GM20000 (cell line): ENCODE measurements at regions not wholly inside any gene's neighbourhood (a gene's known extent, or its start where the extent isn't known, plus 50 kb on each side); places are given as distances from the start of the nearest gene placed in this dataset.

Experiments
- DNase-seq: peaks from one replicate; pipeline ENCODE4 v3.0.0; 2012; ENCODE audit warnings: low spot score
- TF ChIP-seq, protein P1 (sequence below): IDR thresholded peaks from 2 replicates; pipeline ENCODE4 v1.5.1; 2012; ENCODE audit warnings: mild to moderate bottlenecking, control low read depth; ENCODE audit errors: extremely low read depth, missing control alignments

GRCh38 chr17:79171188-79171587 is 96.6 kb downstream of the ENGASE start:
- DNase-seq, result no peak
- TF ChIP-seq, protein P1, sequence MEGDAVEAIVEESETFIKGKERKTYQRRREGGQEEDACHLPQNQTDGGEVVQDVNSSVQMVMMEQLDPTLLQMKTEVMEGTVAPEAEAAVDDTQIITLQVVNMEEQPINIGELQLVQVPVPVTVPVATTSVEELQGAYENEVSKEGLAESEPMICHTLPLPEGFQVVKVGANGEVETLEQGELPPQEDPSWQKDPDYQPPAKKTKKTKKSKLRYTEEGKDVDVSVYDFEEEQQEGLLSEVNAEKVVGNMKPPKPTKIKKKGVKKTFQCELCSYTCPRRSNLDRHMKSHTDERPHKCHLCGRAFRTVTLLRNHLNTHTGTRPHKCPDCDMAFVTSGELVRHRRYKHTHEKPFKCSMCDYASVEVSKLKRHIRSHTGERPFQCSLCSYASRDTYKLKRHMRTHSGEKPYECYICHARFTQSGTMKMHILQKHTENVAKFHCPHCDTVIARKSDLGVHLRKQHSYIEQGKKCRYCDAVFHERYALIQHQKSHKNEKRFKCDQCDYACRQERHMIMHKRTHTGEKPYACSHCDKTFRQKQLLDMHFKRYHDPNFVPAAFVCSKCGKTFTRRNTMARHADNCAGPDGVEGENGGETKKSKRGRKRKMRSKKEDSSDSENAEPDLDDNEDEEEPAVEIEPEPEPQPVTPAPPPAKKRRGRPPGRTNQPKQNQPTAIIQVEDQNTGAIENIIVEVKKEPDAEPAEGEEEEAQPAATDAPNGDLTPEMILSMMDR, result no peak

GRCh38 chr17:79169861-79170260 is 95.2 kb downstream of the ENGASE start:
- no peak for DNase-seq
- TF ChIP-seq, protein P1, result no peak

DNA sequence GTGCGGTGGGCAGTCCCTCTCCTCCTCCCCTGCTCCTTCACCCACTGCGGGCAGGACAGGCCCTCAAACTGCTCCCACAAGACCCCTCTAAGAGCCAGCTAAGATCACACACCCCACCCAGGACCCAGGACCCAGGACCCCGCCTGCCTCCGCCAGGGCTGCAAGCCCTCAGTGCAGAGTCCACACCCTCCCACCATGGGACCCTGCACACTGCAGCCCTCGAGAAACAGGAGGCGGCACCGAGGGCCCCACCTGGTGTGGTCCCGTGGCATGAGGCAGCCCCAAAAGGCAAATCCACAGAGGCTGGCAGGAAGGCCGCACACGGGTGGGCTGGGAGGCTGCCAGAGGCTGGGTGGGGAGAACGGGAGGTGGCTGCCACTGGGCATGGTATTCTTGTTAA is 94.7 kb downstream of the ENGASE start:
- TF ChIP-seq, protein P1, result no peak
- no peak for DNase-seq

DNA sequence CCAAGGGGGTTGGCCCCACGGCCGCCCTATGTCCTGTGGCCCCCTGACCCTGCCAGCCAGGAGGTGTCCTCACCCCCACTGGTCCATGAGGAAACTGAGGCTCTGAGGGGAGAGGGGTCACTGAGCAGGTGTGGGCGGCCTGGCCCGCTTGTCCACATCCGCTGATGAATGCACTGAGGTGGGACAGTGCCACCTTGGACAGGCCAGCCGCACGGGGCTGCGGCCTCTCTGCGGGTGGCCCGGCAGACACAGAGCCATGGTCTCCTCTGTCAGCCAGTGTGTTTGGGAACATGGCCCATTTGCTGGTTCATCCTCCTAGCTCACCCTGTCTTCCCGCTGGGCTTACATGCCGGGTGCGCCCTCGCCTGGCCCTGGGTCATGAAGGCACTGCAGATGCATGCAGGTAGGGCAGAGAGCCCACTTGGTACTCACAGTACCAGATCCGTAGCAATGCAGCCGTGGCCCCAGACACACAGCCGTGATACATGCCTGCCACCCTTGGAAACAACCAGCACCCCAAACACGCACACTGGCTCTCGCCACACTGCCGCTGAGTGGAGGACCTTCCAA is 93.9 kb downstream of the ENGASE start:
- no peak for DNase-seq
- TF ChIP-seq, protein P1, result no peak

DNA sequence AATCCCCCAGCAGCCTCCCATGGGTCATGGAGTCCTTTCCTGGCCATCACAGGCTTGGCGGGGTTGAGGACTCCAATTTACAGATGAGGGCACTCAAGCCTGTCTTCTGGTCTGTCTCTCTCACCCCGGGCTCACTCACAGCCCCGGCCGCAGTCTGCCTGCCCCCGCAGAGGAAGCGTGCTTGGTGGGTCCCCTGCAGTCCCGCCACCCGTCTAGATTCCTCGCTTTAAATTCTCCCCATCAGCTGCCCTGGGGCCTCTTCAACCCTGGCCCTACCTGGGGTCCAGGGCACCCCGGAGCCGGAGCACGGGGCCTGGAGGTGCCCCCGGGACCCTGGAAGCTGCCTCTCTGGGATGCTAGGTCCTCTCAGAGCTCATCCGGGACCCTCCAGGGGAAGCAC is 92.9 kb downstream of the ENGASE start:
- TF ChIP-seq, protein P1, result no peak
- DNase-seq, result no peak

- DNase-seq, result no peak
Observed at GRCh38 chr17:79165756-79166473, 91.3 kb downstream of the ENGASE start.

More at GRCh38 chr17:79165756-79166473, 91.3 kb downstream of the ENGASE start:
- TF ChIP-seq, protein P1, result no peak
